ENCODE measurements at regions not wholly inside any gene's neighbourhood (a gene's known extent, or its start where the extent isn't known, plus 50 kb on each side); places are given as distances from the start of the nearest gene placed in this dataset.

GRCh38 chr15:62824111-62825015, 218.2 kb upstream of the TPM1 start:
- no peak for DNase-seq

- no peak for DNase-seq
These were observed 217.4 kb upstream of the TPM1 start for GRCh38 chr15:62825191-62825590.

- no peak for DNase-seq
These were observed 216.0 kb upstream of the TPM1 start for GRCh38 chr15:62826561-62826960.

- DNase-seq = no peak
These were observed 214.2 kb upstream of the TPM1 start for GRCh38 chr15:62828364-62828763.

GRCh38 chr15:62832231-62832630, 210.3 kb upstream of the TPM1 start:
- DNase-seq = no peak

- no peak for DNase-seq
These were observed 208.9 kb upstream of the TPM1 start for GRCh38 chr15:62833646-62834045.

- no peak for DNase-seq
These were observed 207.7 kb upstream of the TPM1 start for GRCh38 chr15:62834686-62835329.

- DNase-seq = no peak
These were observed 207.2 kb upstream of the TPM1 start for GRCh38 chr15:62835351-62835750.

- DNase-seq = no peak
These were observed 206.8 kb upstream of the TPM1 start for GRCh38 chr15:62835762-62836161.

GRCh38 chr15:62840526-62841268, 201.8 kb upstream of the TPM1 start:
- no peak for DNase-seq

GRCh38 chr15:62841269-62841628, 201.3 kb upstream of the TPM1 start:
- no peak for DNase-seq

- DNase-seq = no peak
These were observed 200.5 kb upstream of the TPM1 start for GRCh38 chr15:62841891-62842559.

- DNase-seq = no peak
These were observed 199.2 kb upstream of the TPM1 start for GRCh38 chr15:62843311-62843710.

- no peak for DNase-seq
These were observed 197.8 kb upstream of the TPM1 start for GRCh38 chr15:62844564-62845240.

GRCh38 chr15:62845241-62846126, 197.1 kb upstream of the TPM1 start:
- DNase-seq = no peak

GRCh38 chr15:62846131-62846804, 196.3 kb upstream of the TPM1 start:
- no peak for DNase-seq

- no peak for DNase-seq
These were observed 195.6 kb upstream of the TPM1 start for GRCh38 chr15:62846805-62847495.

GRCh38 chr15:62847900-62848489, 194.6 kb upstream of the TPM1 start:
- DNase-seq = peak; percentile 31

- no peak for DNase-seq
These were observed 193.9 kb upstream of the TPM1 start for GRCh38 chr15:62848632-62849050.
